GM23338 (cell line): ENCODE measurements at regions not wholly inside any gene's neighbourhood (a gene's known extent, or its start where the extent isn't known, plus 50 kb on each side); places are given as distances from the start of the nearest gene placed in this dataset.

Experiments used
- CREB1 ChIP-seq: fragments of 250-450 bp; sonication (Bioruptor Pico); IDR thresholded peaks from 2 replicates; pipeline ENCODE4 v1.5.0; 2020; ENCODE audit warnings: low read depth, mild to moderate bottlenecking, moderate library complexity
- CTCF ChIP-seq, 2 experiments: fragments of 200-600 bp in 1 of 2; sonication (generic) in 1 of 2; conservative IDR thresholded peaks; 2 replicates each; pipeline versions ENCODE4 v1.5.1 to v1.6.1; 2016 to 2017; ENCODE audit warnings: antibody characterized with exemption in 2 of 2, low read depth in 2 of 2, mild to moderate bottlenecking in 2 of 2, moderate library complexity in 1 of 2
- EZH2 ChIP-seq: fragments of 200-600 bp; sonication (generic); IDR thresholded peaks from one replicate; pipeline ENCODE4 v1.8.0; 2017; ENCODE audit warnings: antibody characterized with exemption, mild to moderate bottlenecking, low read depth; ENCODE audit not compliant: unreplicated experiment
- EZH2phosphoT487 ChIP-seq: fragments of 200-600 bp; sonication (generic); IDR thresholded peaks from one replicate; pipeline ENCODE4 v1.8.1; 2018; ENCODE audit warnings: antibody characterized with exemption; ENCODE audit not compliant: unreplicated experiment
- JUNB ChIP-seq: IDR thresholded peaks from one replicate; pipeline ENCODE4 v1.6.1; 2016; ENCODE audit warnings: antibody characterized with exemption; ENCODE audit not compliant: unreplicated experiment
- NANOG ChIP-seq: IDR thresholded peaks from 2 replicates; pipeline ENCODE4 v1.6.1; 2016; ENCODE audit warnings: antibody characterized with exemption, borderline replicate concordance
- POLR2AphosphoS5 ChIP-seq: IDR thresholded peaks from 2 replicates; pipeline ENCODE4 v1.6.1; 2016; ENCODE audit warnings: antibody characterized with exemption, low read depth
- STAT1 ChIP-seq: IDR thresholded peaks from one replicate; pipeline ENCODE4 v1.6.1; 2016; ENCODE audit warnings: antibody characterized with exemption; ENCODE audit not compliant: unreplicated experiment
- ZNF462 ChIP-seq: fragments of 250-450 bp; sonication (Bioruptor Pico); IDR thresholded peaks from 2 replicates; pipeline ENCODE4 v1.5.0; 2020; ENCODE audit warnings: mild to moderate bottlenecking, moderate library complexity
- TF ChIP-seq, protein P1 (sequence below): IDR thresholded peaks from one replicate; pipeline ENCODE4 v1.6.1; 2018; ENCODE audit warnings: antibody characterized with exemption; ENCODE audit not compliant: unreplicated experiment
- TF ChIP-seq, protein P2 (sequence below): IDR thresholded peaks from 2 replicates; pipeline ENCODE4 v1.6.1; 2016; ENCODE audit warnings: antibody characterized with exemption

DNA sequence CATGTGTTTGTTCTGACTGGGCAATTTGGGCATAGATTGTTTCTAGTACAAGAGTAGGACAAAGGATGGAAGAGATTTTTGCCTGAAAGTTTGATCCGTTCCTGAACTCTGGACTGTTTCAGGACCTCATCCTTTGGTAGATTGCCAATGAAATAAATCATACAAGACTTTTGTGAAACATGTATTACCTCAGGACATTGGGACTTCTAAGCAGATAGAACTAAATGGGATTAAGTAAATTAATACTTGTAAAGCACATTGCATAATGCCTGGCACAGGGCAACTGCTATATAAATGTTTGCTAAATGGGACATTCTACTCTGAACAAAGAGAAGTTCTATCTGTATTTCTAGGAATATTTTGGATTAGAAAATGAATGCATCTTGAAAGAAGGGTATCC lies 164.8 kb upstream of the RPS6KA3 start:
- no peak for TF ChIP-seq CTCF (conservative IDR thresholded peaks at IDR 0.05; ENCODE audit: low read depth in 2 of 2)
- no peak for TF ChIP-seq POLR2AphosphoS5
- TF ChIP-seq, protein P1, sequence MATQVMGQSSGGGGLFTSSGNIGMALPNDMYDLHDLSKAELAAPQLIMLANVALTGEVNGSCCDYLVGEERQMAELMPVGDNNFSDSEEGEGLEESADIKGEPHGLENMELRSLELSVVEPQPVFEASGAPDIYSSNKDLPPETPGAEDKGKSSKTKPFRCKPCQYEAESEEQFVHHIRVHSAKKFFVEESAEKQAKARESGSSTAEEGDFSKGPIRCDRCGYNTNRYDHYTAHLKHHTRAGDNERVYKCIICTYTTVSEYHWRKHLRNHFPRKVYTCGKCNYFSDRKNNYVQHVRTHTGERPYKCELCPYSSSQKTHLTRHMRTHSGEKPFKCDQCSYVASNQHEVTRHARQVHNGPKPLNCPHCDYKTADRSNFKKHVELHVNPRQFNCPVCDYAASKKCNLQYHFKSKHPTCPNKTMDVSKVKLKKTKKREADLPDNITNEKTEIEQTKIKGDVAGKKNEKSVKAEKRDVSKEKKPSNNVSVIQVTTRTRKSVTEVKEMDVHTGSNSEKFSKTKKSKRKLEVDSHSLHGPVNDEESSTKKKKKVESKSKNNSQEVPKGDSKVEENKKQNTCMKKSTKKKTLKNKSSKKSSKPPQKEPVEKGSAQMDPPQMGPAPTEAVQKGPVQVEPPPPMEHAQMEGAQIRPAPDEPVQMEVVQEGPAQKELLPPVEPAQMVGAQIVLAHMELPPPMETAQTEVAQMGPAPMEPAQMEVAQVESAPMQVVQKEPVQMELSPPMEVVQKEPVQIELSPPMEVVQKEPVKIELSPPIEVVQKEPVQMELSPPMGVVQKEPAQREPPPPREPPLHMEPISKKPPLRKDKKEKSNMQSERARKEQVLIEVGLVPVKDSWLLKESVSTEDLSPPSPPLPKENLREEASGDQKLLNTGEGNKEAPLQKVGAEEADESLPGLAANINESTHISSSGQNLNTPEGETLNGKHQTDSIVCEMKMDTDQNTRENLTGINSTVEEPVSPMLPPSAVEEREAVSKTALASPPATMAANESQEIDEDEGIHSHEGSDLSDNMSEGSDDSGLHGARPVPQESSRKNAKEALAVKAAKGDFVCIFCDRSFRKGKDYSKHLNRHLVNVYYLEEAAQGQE: no peak
- no peak for TF ChIP-seq EZH2
- no peak for TF ChIP-seq STAT1
- TF ChIP-seq EZH2phosphoT487: no peak
- no peak for TF ChIP-seq CREB1
- TF ChIP-seq, protein P2, sequence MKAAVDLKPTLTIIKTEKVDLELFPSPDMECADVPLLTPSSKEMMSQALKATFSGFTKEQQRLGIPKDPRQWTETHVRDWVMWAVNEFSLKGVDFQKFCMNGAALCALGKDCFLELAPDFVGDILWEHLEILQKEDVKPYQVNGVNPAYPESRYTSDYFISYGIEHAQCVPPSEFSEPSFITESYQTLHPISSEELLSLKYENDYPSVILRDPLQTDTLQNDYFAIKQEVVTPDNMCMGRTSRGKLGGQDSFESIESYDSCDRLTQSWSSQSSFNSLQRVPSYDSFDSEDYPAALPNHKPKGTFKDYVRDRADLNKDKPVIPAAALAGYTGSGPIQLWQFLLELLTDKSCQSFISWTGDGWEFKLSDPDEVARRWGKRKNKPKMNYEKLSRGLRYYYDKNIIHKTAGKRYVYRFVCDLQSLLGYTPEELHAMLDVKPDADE: no peak
- no peak for TF ChIP-seq JUNB
- no peak for TF ChIP-seq NANOG
- TF ChIP-seq ZNF462 (CRISPR knock-in tag): no peak
